Natural killer cell (primary cell): ENCODE measurements at regions not wholly inside any gene's neighbourhood (a gene's known extent, or its start where the extent isn't known, plus 50 kb on each side); places are given as distances from the start of the nearest gene placed in this dataset.

ENCODE experiments used
- ATAC-seq, 3 donors: fragments of 150-1000 bp in 2 of 3; fragments of 200-7000 bp in 1 of 3; cut with Tn5 transposase; 1 replicate in 1 of 3; 2 replicates in 2 of 3; pipeline ENCODE4 v1.10.0; 2021; ENCODE audit warnings: mild to moderate bottlenecking in 2 of 3, moderate library complexity in 2 of 3
- DNase-seq, 2 donors: peaks; one replicate each; pipeline versions ENCODE4 v3.0.0 to v3.0.0-alpha.2; 2013 to 2021; ENCODE audit warnings: mixed read lengths in 1 of 2
- H3K27ac ChIP-seq: one replicate; pipeline ENCODE4 v1.5.1; 2013; ENCODE audit warnings: mild to moderate bottlenecking, low read length
- H3K27me3 ChIP-seq: one replicate; pipeline ENCODE4 v1.6.1; 2013; ENCODE audit warnings: low read length; ENCODE audit not compliant: control insufficient read depth, insufficient read depth
- H3K36me3 ChIP-seq: one replicate; pipeline ENCODE4 v1.6.1; 2013; ENCODE audit warnings: low read length; ENCODE audit not compliant: control insufficient read depth, insufficient read depth
- H3K4me1 ChIP-seq: one replicate; pipeline ENCODE4 v1.6.1; 2013; ENCODE audit warnings: low read length; ENCODE audit not compliant: control insufficient read depth, insufficient read depth
- H3K4me3 ChIP-seq: one replicate; pipeline ENCODE4 v1.5.1; 2013; ENCODE audit warnings: low read length
- H3K9me3 ChIP-seq: one replicate; pipeline ENCODE4 v1.6.1; 2013; ENCODE audit warnings: low read length; ENCODE audit not compliant: control insufficient read depth, insufficient read depth
- H3K27ac Mint-ChIP-seq, 2 donors: one replicate each; pipeline ENCODE4 v1.8.0; 2022; ENCODE audit warnings: mild to moderate bottlenecking in 2 of 2, mixed read lengths in 2 of 2, moderate library complexity in 1 of 2
- H3K27me3 Mint-ChIP-seq, 2 donors: one replicate each; pipeline ENCODE4 v1.8.0; 2022; ENCODE audit warnings: low read depth in 2 of 2, mixed read lengths in 2 of 2
- H3K36me3 Mint-ChIP-seq: one replicate; pipeline ENCODE4 v1.8.0; 2022; ENCODE audit warnings: mixed read lengths
- H3K4me1 Mint-ChIP-seq, 2 donors: one replicate each; pipeline ENCODE4 v1.8.0; 2022; ENCODE audit warnings: mixed read lengths in 2 of 2
- H3K4me3 Mint-ChIP-seq: one replicate; pipeline ENCODE4 v1.8.0; 2022; ENCODE audit warnings: mild to moderate bottlenecking, moderate library complexity, mixed read lengths
- H3K9me3 Mint-ChIP-seq, 2 donors: one replicate each; pipeline ENCODE4 v1.8.0; 2022; ENCODE audit warnings: mixed read lengths in 2 of 2
- CTCF ChIP-seq: fragments of 200-600 bp; IDR thresholded peaks from one replicate; pipeline ENCODE4 v1.8.0; 2022; ENCODE audit warnings: antibody characterized with exemption
- WGBS: methylation state at CpG from one replicate; pipeline ENCODE4 v1.1.7; 2013; ENCODE audit warnings: missing lambda C conversion rate; ENCODE audit not compliant: insufficient coverage; 5-methylcytosine and 5-hydroxymethylcytosine counted together
- intact Hi-C: fragments of 100-400 bp; cut with micrococcal nuclease; formaldehyde crosslinking; loops from one replicate; pipeline ENCODE4 v1.14.2; 2022

- intact Hi-C loops: no loop called here
- WGBS: 79% methylated on average over 13 of the region's 13 CpGs
- Histone ChIP-seq H3K4me1 (no peaks in the 10 kb centered on the region), H3K36me3 (no peaks in the 10 kb centered on the region), H3K9me3 (no peaks in the 10 kb centered on the region), H3K27me3 (no peaks in the 10 kb centered on the region), H3K4me3 (no peak overlapping the region), H3K27ac (no peak overlapping the region)
- Mint-ChIP-seq H3K27ac (no peak overlapping the region), H3K27me3 (peaks cover 9 to 22% of the 10 kb centered on the region in 2 donors), H3K36me3 (no peaks in the 10 kb centered on the region), H3K4me1 (peaks cover 0 to 9% of the 10 kb centered on the region in 2 donors), H3K4me3 (no peak overlapping the region), H3K9me3 (no peaks in the 10 kb centered on the region)
- ATAC-seq (no peak), DNase-seq (no peak)
- no peak for TF ChIP-seq CTCF
These were observed 86.8 kb upstream of the SNTG2 start for GRCh38 chr2:863732-864450.

- Histone ChIP-seq H3K4me3 (no peak overlapping the region), H3K27ac (no peak overlapping the region), H3K27me3 (no peaks in the 10 kb centered on the region), H3K9me3 (no peaks in the 10 kb centered on the region), H3K36me3 (no peaks in the 10 kb centered on the region), H3K4me1 (no peaks in the 10 kb centered on the region)
- Mint-ChIP-seq H3K4me3 (no peak overlapping the region), H3K36me3 (no peaks in the 10 kb centered on the region), H3K9me3 (no peaks in the 10 kb centered on the region), H3K27ac (no peak overlapping the region), H3K27me3 (peaks cover 9 to 22% of the 10 kb centered on the region in 2 donors), H3K4me1 (peaks cover 2 to 9% of the 10 kb centered on the region in 2 donors)
- ATAC-seq (no peak), DNase-seq (no peak)
- intact Hi-C loops: no loop called here
- TF ChIP-seq CTCF: no peak
- 68% methylated on average over 9 of the region's 9 CpGs for WGBS
These were observed 87.8 kb upstream of the SNTG2 start for GRCh38 chr2:862731-863466.

DNA sequence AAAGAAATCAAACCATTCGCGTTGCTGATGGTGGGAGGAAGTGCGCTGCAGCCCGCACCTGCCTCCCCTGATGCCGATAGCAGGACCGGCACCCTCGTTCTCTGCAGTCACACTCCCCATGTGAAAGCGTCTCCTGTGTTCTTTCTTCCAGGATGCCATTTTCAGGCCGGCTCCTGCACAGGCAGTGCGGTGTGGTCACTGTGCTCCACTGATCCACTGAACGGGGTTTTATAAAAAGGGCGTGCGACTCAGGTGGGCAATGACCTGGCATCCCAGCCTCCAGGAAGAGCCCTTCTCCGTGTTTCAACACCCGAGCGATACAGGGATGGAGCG, 88.3 kb upstream of the SNTG2 start:
- peaks cover 5 to 9% of the 10 kb centered on the region in 2 donors for H3K4me1 Mint-ChIP-seq
- Histone ChIP-seq H3K36me3 (no peaks in the 10 kb centered on the region), H3K27me3 (no peaks in the 10 kb centered on the region), H3K4me1 (no peaks in the 10 kb centered on the region), H3K27ac (no peak overlapping the region), H3K4me3 (no peak overlapping the region), H3K9me3 (no peaks in the 10 kb centered on the region)
- intact Hi-C loops: no loop called here
- TF ChIP-seq CTCF: no peak
- DNase-seq (no peak), ATAC-seq (no peak)
- H3K9me3 Mint-ChIP-seq: no peaks in the 10 kb centered on the region
- no peak overlapping the region for H3K4me3 Mint-ChIP-seq
- no peaks in the 10 kb centered on the region for H3K36me3 Mint-ChIP-seq
- no peak overlapping the region for H3K27ac Mint-ChIP-seq
- H3K27me3 Mint-ChIP-seq: peaks cover 9 to 17% of the 10 kb centered on the region in 2 donors
- whole genome bisulfite sequencing: 86% methylated on average over 17 of the region's 17 CpGs
